Brain microvascular endothelial cell (primary cell): ENCODE measurements at regions not wholly inside any gene's neighbourhood (a gene's known extent, or its start where the extent isn't known, plus 50 kb on each side); places are given as distances from the start of the nearest gene placed in this dataset.

Source experiments
- DNase-seq: peaks from one replicate; pipeline ENCODE4 v3.0.0-alpha.2; 2020
- H3K27ac ChIP-seq: fragments of 250-450 bp; sonication (Bioruptor Pico); 2 replicates; pipeline ENCODE4 v1.5.1; 2020; ENCODE audit warnings: mild to moderate bottlenecking, moderate library complexity
- H3K27me3 ChIP-seq: fragments of 250-450 bp; sonication (Bioruptor Pico); replicated peaks from 2 replicates; pipeline ENCODE4 v1.5.1; 2020; ENCODE audit warnings: mild to moderate bottlenecking
- H3K36me3 ChIP-seq: fragments of 250-450 bp; sonication (Bioruptor Pico); replicated peaks from 2 replicates; pipeline ENCODE4 v1.5.1; 2020; ENCODE audit warnings: mild to moderate bottlenecking
- H3K4me3 ChIP-seq: 2 replicates; pipeline ENCODE4 v1.5.1; 2011; ENCODE audit warnings: low read depth, mild to moderate bottlenecking, control low read depth, low read length, moderate library complexity
- CTCF ChIP-seq: IDR thresholded peaks from 2 replicates; pipeline ENCODE4 v1.5.1; 2011; ENCODE audit warnings: low read depth, mild to moderate bottlenecking, moderate library complexity, low read length, control low read depth, inconsistent platforms; ENCODE audit errors: missing control alignments
- in situ Hi-C: cut with HindIII; loops from 2 replicates; pipeline ENCODE4 v1.10.0; 2017; ENCODE audit warnings: low sequenced_read_pairs, low pct_ligation_motif_present

- TF ChIP-seq CTCF = no peak
- no peak overlapping the region for H3K27ac ChIP-seq
- in situ Hi-C loops = loop anchor here (25.0 kb wide), 1 partner anchor 238 kb away; no protein-coding TSS in a partner anchor
- H3K4me3 ChIP-seq = no peak overlapping the region
- H3K36me3 ChIP-seq = no peaks in the 10 kb centered on the region
- no peaks in the 10 kb centered on the region for H3K27me3 ChIP-seq
- DNase-seq = no peak
Measured at GRCh38 chr14:100424504-100425428, 101.6 kb downstream of the SLC25A47 start.

- Histone ChIP-seq H3K27ac (no peak overlapping the region), H3K4me3 (no peak overlapping the region), H3K27me3 (no peaks in the 10 kb centered on the region), H3K36me3 (no peaks in the 10 kb centered on the region)
- DNase-seq = no peak
- in situ Hi-C loops = no loop called here
- TF ChIP-seq CTCF = no peak
Measured at GRCh38 chr14:100425429-100425827, 102.3 kb downstream of the SLC25A47 start.

- in situ Hi-C loops = no loop called here
- H3K4me3 ChIP-seq = no peak overlapping the region
- no peak for DNase-seq
- H3K36me3 ChIP-seq = no peaks in the 10 kb centered on the region
- H3K27ac ChIP-seq = no peak overlapping the region
- TF ChIP-seq CTCF = no peak
- no peaks in the 10 kb centered on the region for H3K27me3 ChIP-seq
Measured at GRCh38 chr14:100426314-100426713, 103.2 kb downstream of the SLC25A47 start.

- DNase-seq = no peak
- no peak for TF ChIP-seq CTCF
- in situ Hi-C loops = no loop called here
- no peak overlapping the region for H3K27ac ChIP-seq
- no peak overlapping the region for H3K4me3 ChIP-seq
- H3K36me3 ChIP-seq = no peaks in the 10 kb centered on the region
- no peaks in the 10 kb centered on the region for H3K27me3 ChIP-seq
Measured at GRCh38 chr14:100427166-100427565, 104.0 kb downstream of the SLC25A47 start.

GRCh38 chr14:100428727-100429126 is 105.6 kb downstream of the SLC25A47 start:
- no peak overlapping the region for H3K27ac ChIP-seq
- no peaks in the 10 kb centered on the region for H3K36me3 ChIP-seq
- DNase-seq = peak; percentile 75
- in situ Hi-C loops = no loop called here
- no peak overlapping the region for H3K4me3 ChIP-seq
- TF ChIP-seq CTCF = no peak
- no peaks in the 10 kb centered on the region for H3K27me3 ChIP-seq

- no peak overlapping the region for H3K27ac ChIP-seq
- no peak overlapping the region for H3K4me3 ChIP-seq
- in situ Hi-C loops = no loop called here
Measured at GRCh38 chr14:100429537-100429936, 106.4 kb downstream of the SLC25A47 start.

More at GRCh38 chr14:100429537-100429936, 106.4 kb downstream of the SLC25A47 start:
- Histone ChIP-seq H3K27me3 (no peaks in the 10 kb centered on the region), H3K36me3 (no peaks in the 10 kb centered on the region)
- TF ChIP-seq CTCF = no peak
- DNase-seq = no peak
